Upper lobe of left lung (tissue), 4 donors: ENCODE measurements at regions not wholly inside any gene's neighbourhood (a gene's known extent, or its start where the extent isn't known, plus 50 kb on each side); places are given as distances from the start of the nearest gene placed in this dataset.

Experiments used
- EP300 ChIP-seq, 4 donors: sonication (generic); formaldehyde crosslinking; IDR thresholded peaks; one replicate each; pipeline ENCODE4 v1.5.1; 2017; ENCODE audit warnings: antibody characterized with exemption in 4 of 4, control low read depth in 2 of 4
- POLR2A ChIP-seq, 4 donors: fragments of 450-650 bp; IDR thresholded peaks; one replicate each; pipeline ENCODE4 v1.5.1; 2016 to 2017; ENCODE audit warnings: antibody characterized with exemption in 4 of 4, mild to moderate bottlenecking in 2 of 4
- POLR2AphosphoS5 ChIP-seq, 2 donors: sonication (generic); formaldehyde crosslinking; IDR thresholded peaks; one replicate each; pipeline ENCODE4 v1.5.1; 2017; ENCODE audit warnings: antibody characterized with exemption in 2 of 2
- TF ChIP-seq, protein P1 (sequence below), 6 experiments: fragments of 450-650 bp in 4 of 6; fragments of 200-600 bp in 2 of 6; sonication (generic) in 2 of 6; IDR thresholded peaks; one replicate each; pipeline ENCODE4 v1.5.1; 2016 to 2019; ENCODE audit warnings: antibody characterized with exemption in 6 of 6

GRCh38 chr7:28245123-28245878, 64.7 kb upstream of the JAZF1 start:
- TF ChIP-seq, protein P1, sequence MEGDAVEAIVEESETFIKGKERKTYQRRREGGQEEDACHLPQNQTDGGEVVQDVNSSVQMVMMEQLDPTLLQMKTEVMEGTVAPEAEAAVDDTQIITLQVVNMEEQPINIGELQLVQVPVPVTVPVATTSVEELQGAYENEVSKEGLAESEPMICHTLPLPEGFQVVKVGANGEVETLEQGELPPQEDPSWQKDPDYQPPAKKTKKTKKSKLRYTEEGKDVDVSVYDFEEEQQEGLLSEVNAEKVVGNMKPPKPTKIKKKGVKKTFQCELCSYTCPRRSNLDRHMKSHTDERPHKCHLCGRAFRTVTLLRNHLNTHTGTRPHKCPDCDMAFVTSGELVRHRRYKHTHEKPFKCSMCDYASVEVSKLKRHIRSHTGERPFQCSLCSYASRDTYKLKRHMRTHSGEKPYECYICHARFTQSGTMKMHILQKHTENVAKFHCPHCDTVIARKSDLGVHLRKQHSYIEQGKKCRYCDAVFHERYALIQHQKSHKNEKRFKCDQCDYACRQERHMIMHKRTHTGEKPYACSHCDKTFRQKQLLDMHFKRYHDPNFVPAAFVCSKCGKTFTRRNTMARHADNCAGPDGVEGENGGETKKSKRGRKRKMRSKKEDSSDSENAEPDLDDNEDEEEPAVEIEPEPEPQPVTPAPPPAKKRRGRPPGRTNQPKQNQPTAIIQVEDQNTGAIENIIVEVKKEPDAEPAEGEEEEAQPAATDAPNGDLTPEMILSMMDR (IDR thresholded peaks at IDR 0.05): no peak
- TF ChIP-seq POLR2A (IDR thresholded peaks at IDR 0.05) (no peak), EP300 (IDR thresholded peaks at IDR 0.05) (no peak), POLR2AphosphoS5 (IDR thresholded peaks at IDR 0.05) (no peak)
